HUES48 (cell line): ENCODE measurements at regions not wholly inside any gene's neighbourhood (a gene's known extent, or its start where the extent isn't known, plus 50 kb on each side); places are given as distances from the start of the nearest gene placed in this dataset.

ENCODE experiments used
- H3K27ac ChIP-seq: one replicate; pipeline ENCODE4 v1.7.0; 2013; ENCODE audit warnings: low read depth, low read length, inconsistent platforms
- H3K27me3 ChIP-seq: 2 replicates; pipeline ENCODE4 v1.6.1; 2013; ENCODE audit warnings: mild to moderate bottlenecking, low read length; ENCODE audit not compliant: control insufficient read depth, insufficient read depth
- H3K36me3 ChIP-seq: 2 replicates; pipeline ENCODE4 v1.6.1; 2013; ENCODE audit warnings: low read length; ENCODE audit not compliant: control insufficient read depth, insufficient read depth
- H3K4me1 ChIP-seq: 2 replicates; pipeline ENCODE4 v1.6.1; 2013; ENCODE audit warnings: mild to moderate bottlenecking, low read length; ENCODE audit not compliant: control insufficient read depth, insufficient read depth
- H3K4me3 ChIP-seq: 2 replicates; pipeline ENCODE4 v1.5.1; 2013; ENCODE audit warnings: mild to moderate bottlenecking, low read depth, low read length
- H3K9ac ChIP-seq: 2 replicates; pipeline ENCODE4 v1.6.1; 2013; ENCODE audit warnings: mild to moderate bottlenecking, low read depth, low read length, moderate library complexity
- H3K9me3 ChIP-seq: 2 replicates; pipeline ENCODE4 v1.6.1; 2013; ENCODE audit warnings: low read length; ENCODE audit not compliant: control insufficient read depth, insufficient read depth

DNA sequence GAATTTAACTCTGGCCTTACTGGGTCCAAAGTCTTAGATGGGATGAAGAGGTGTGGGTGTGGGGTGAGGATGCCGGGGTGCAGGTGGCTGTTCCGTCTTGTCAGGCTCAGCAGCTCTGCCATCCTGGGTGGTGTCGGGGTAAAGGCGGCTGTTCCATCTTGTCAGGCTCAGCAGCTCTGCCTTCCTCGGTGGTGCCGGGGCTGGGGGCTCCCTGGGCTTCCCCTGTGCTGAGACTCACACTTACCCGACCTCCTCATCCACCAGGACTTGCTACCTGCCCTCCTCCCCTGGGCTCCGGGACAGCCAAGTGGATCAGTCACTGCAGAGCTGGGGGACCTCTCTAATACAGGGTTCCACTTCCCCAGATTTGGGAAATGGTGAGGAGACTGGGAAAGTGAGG lies 244.3 kb upstream of the SHH start:
- no peak overlapping the region for H3K27ac ChIP-seq
- H3K4me1 ChIP-seq, result no peaks in the 10 kb centered on the region
- no peak overlapping the region for H3K9ac ChIP-seq
- no peaks in the 10 kb centered on the region for H3K27me3 ChIP-seq
- peaks cover 13% of the 10 kb centered on the region for H3K9me3 ChIP-seq
- no peaks in the 10 kb centered on the region for H3K36me3 ChIP-seq
- H3K4me3 ChIP-seq, result no peak overlapping the region

DNA sequence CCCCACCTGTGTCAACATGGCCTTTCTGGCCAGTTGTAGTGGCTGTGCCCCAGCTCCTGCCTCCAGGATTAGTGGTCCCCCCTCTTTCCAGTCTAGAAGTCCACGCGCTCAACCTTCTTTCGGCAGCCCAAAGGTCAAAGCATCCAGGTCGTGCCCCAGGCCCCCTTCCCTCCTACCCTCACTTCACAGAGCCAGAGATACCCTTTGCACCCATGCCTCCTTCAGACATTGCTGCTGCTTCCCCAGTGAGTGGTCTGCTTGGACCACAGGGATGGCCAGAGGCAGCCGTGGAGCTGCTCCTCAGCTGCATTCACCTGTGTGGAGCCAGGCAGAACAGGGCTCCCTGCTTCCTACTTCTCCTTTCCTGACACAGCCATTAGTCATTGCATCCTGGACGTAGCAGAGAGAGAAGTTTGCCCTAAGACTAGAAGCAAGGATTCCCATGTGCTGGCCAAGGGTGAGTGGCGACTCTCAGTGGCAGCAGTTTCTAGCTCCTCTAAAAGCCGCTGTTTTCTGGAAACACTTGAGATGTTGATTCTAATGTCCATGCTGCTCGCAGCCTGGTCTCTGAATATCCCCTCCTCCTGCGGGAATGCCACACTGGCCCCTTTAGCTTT lies 243.1 kb upstream of the SHH start:
- peaks cover 6% of the 10 kb centered on the region; the same call in 1 of the 2 replicates for H3K9me3 ChIP-seq
- H3K27me3 ChIP-seq, result no peaks in the 10 kb centered on the region
- H3K27ac ChIP-seq, result no peak overlapping the region
- H3K9ac ChIP-seq, result no peak overlapping the region
- no peaks in the 10 kb centered on the region for H3K4me1 ChIP-seq
- H3K36me3 ChIP-seq, result no peaks in the 10 kb centered on the region
- no peak overlapping the region for H3K4me3 ChIP-seq

DNA sequence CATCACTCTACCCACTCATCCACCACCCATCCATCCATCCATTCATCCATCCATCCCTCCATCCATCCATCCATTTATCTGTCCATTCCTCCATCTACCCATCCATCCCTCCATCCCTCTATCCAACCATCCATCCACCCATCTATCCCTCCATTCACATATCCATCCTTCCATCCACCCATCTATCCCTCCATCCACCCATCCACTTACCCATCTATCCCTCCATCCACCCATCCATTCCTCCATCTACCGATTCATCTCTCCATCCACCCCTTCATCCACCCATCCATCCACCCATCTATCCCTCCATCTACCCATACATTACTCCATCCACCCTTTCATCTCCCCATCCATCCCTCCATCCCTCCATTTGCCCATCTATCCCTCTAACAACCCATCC lies 239.6 kb upstream of the SHH start:
- Histone ChIP-seq H3K36me3 (no peaks in the 10 kb centered on the region), H3K27me3 (no peaks in the 10 kb centered on the region), H3K9ac (no peak overlapping the region), H3K9me3 (peaks cover 6% of the 10 kb centered on the region; the same call in 1 of the 2 replicates), H3K4me3 (no peak overlapping the region), H3K4me1 (no peaks in the 10 kb centered on the region), H3K27ac (no peak overlapping the region)

DNA sequence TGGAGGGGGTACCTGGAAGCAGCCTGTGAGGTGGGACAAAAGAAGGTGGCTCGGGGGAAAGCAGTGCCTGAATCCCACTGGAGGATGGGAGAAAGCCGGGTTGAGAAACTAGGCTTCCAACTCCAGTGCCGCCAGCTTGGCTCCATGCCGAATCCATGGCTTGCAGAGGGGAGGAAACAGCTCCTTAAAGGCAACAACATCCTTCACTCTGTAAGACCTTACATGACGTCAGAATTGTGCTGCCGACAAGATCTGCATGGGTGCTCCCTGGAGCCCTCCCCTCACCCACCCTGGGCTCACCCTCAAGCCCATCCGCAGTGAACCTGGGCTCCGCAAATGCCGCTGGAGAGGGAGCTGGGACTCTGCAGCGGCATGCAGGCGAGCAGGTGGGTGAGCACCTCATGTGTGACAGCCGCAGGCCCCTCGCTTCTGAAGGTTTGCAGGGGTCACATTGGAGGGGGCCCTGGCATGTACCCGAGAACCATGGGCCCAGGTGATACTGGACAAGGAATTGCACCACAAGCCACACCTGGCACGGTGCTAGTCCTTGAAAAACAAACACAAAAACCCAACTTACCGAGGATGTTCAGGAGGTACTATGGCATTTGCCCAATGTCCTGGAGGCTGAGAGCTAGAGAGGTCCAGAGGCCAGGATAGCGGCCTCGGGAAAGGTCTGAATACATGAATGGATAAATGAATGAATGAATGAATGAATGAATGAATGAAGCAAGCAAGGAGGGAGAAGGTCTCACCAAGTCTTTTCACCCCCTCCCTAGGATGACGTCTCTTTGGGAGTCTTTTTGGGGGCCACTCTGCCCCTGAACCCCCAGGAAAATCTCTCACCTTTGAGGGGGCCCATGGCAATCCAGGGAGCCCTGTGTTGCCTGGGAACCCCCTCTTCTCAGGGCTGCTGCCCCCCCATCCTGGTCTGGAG lies 238.6 kb upstream of the SHH start:
- no peak overlapping the region for H3K27ac ChIP-seq
- H3K4me3 ChIP-seq, result no peak overlapping the region
- H3K9me3 ChIP-seq, result peaks cover 6% of the 10 kb centered on the region
- no peak overlapping the region for H3K9ac ChIP-seq
- no peaks in the 10 kb centered on the region for H3K4me1 ChIP-seq
- H3K36me3 ChIP-seq, result no peaks in the 10 kb centered on the region
- no peaks in the 10 kb centered on the region for H3K27me3 ChIP-seq

DNA sequence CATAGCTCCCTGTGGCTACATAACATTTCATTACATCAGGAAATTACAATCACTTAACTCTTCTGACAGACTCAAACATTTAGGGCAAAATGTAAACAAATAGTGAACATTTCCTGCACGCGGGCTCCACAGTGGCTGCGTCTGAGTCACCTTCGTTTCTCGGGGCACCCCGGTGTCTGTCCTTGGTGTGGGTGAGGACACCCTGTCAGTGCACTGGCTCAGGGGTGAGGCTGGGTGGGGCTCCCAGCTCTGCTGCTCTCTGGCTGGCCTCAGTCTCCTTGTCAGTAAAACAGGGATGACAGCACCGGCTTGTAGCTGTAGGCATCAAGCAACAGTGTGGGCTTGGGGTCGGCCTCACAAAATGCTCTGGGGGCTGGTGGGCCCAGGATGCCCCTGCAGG lies 237.1 kb upstream of the SHH start:
- H3K27me3 ChIP-seq, result no peaks in the 10 kb centered on the region
- H3K4me1 ChIP-seq, result no peaks in the 10 kb centered on the region
- H3K9ac ChIP-seq, result no peak overlapping the region
- H3K4me3 ChIP-seq, result no peak overlapping the region
- no peak overlapping the region for H3K27ac ChIP-seq
- peaks cover 6% of the 10 kb centered on the region for H3K9me3 ChIP-seq
- H3K36me3 ChIP-seq, result no peaks in the 10 kb centered on the region

DNA sequence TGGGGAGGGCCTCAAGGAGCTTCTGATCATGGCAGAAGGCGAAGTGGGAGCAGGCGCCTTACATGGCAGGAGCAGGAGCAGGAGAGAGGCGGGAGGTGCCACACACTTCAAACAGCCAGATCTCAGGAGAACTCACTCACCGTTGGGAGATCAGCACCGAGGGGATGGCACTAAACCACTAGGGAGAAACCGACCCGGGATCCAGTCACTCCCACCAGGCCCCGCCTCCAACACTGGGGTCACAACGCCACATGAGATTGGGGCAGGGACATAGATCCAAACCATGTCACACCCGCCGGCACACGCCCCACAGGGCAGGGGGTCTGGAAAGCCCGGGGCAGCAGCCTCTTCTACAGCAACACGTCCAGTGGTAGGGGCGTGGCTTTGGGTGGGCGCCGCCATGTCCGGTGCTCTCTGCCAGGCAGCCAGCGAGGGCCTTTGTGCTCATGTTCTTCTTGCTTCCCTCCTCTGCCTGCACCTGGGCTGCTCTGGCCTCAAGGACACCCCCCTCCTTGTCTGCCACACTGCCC lies 233.8 kb upstream of the SHH start:
- Histone ChIP-seq H3K4me3 (no peak overlapping the region), H3K9me3 (peaks cover 2% of the 10 kb centered on the region; the same call in 1 of the 2 replicates), H3K36me3 (no peaks in the 10 kb centered on the region), H3K27me3 (no peaks in the 10 kb centered on the region), H3K4me1 (no peaks in the 10 kb centered on the region), H3K9ac (no peak overlapping the region), H3K27ac (no peak overlapping the region)

DNA sequence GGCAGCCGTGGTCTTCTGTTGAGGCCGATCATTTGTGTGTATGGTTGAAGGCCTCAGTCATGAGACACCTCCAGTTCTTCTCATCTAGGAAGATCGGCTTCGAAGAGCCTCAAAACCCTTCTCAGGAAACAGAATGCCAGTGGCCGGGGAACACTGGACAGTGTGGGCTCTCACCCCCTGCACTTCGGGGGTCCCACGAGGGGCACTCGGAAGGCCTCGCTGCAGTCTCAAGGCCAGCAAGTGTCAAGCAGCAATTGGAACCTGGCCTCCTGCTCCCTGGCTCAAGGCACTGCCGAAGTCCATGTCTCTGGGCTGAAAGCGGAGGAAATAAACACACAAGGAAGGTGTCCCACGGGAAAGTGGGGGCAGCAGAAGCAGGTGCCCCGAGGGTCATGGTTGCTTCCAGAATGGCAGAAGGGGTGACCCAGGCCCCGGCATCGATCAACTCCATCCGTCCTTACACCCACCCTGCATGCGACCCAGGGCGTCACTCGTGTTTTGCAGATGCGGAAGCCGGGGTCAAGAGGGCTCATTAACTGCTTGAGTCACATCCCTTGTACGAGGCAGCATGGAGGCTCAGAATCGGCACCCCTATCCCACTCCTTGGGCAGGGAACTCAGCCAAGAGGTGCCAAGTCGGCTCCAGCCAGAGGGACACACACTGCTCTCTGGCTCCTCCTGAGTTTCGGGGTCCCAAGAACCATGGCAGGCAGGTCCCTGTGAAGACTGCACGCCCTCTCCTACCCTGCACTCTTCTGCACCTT lies 231.3 kb upstream of the SHH start:
- H3K4me3 ChIP-seq, result no peak overlapping the region
- no peaks in the 10 kb centered on the region for H3K36me3 ChIP-seq
- H3K9me3 ChIP-seq, result no peaks in the 10 kb centered on the region; the same call in 1 of the 2 replicates
- H3K27me3 ChIP-seq, result no peaks in the 10 kb centered on the region
- no peak overlapping the region for H3K9ac ChIP-seq
- H3K27ac ChIP-seq, result no peak overlapping the region
- H3K4me1 ChIP-seq, result no peaks in the 10 kb centered on the region

DNA sequence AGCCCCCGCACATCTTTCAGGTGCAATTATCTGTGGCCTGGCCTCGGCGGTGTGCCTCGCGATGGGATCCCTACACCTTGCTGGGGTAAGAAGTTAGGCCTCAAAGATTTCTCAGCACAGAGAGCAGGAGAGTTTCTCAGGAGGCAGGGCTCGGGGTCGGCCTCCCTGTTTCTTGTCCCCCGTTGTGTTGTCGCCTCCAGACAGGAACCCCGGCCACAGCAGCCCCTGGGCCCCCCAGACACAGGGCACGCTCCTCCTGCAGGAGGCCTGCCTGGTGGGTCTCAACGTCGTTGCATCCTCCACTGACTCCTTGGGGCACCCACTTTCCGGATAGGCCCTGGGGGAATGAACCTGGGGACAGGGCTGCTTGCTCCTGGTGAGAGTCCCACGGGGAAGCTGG lies 229.1 kb upstream of the SHH start:
- Histone ChIP-seq H3K36me3 (no peaks in the 10 kb centered on the region), H3K27me3 (no peaks in the 10 kb centered on the region), H3K4me3 (no peak overlapping the region), H3K27ac (no peak overlapping the region), H3K9me3 (no peaks in the 10 kb centered on the region), H3K4me1 (no peaks in the 10 kb centered on the region), H3K9ac (no peak overlapping the region)

DNA sequence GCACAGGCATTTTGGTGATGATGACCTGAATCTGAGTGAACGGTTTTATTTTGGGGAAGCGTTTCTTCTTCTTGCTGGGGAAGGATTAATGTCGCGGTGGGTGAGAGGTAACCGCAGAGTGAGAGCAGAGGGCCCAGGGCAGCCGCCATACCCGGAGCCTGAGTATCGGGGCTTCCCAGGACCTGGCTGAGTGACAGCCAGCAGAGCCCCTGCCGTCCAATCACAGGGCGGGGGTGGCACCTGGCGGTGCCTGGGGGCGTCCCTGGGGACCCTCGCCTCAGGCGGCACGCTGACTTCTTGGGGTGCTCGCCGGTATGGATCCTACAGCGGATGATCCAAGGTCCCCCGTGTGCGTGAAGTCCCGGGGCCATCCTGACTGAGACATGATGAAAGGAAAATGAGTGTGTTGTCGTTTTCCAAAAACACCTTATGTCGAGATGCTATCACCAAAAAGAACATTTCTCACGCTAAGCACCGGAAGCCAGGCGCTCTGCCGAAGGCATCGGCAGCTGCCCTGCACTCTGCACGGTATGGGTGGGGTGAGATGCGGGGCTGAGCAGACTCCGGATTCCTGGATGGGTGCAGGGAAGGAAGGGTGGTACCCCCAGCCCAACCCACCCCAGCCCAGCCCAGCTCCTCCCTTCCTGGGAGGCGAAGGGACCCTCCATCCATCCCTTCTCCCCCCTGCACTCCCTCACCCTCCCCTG lies 227.9 kb upstream of the SHH start:
- no peaks in the 10 kb centered on the region for H3K27me3 ChIP-seq
- H3K36me3 ChIP-seq, result no peaks in the 10 kb centered on the region
- H3K4me1 ChIP-seq, result no peaks in the 10 kb centered on the region
- no peaks in the 10 kb centered on the region for H3K9me3 ChIP-seq
- H3K9ac ChIP-seq, result no peak overlapping the region
- no peak overlapping the region for H3K27ac ChIP-seq
- H3K4me3 ChIP-seq, result no peak overlapping the region

DNA sequence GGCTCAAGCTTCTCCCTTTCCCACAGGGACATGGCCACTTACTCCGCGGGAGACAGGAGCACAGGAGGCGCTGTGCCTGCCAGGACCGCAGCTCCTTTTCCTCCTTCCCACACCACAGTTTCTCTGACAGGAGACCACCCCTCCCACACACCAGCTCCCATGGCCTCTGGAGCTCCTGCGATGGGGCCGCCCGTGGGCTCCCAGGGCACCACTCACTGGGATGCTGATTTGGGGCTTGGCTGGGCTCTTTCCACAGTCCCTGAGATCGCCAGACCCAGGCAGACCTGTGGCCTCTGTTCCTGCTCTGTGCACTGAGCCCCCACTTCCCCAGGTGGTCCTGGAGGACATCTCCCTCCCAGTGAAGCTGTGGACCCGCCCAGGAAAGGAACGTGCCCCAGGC lies 226.9 kb upstream of the SHH start:
- Histone ChIP-seq H3K27me3 (no peaks in the 10 kb centered on the region), H3K9ac (no peak overlapping the region), H3K4me1 (no peaks in the 10 kb centered on the region), H3K36me3 (no peaks in the 10 kb centered on the region), H3K4me3 (no peak overlapping the region), H3K9me3 (no peaks in the 10 kb centered on the region), H3K27ac (no peak overlapping the region)
